NCI-H345 treated with DMSO at 0.1 percent for 48 hours (cell line): ENCODE measurements at regions not wholly inside any gene's neighbourhood (a gene's known extent, or its start where the extent isn't known, plus 50 kb on each side); places are given as distances from the start of the nearest gene placed in this dataset.

ENCODE experiments used
- DNase-seq: peaks from one replicate; lab custom pipeline; 2025; ENCODE audit not compliant: unreplicated experiment; lab: John Stamatoyannopoulos, UW

DNA sequence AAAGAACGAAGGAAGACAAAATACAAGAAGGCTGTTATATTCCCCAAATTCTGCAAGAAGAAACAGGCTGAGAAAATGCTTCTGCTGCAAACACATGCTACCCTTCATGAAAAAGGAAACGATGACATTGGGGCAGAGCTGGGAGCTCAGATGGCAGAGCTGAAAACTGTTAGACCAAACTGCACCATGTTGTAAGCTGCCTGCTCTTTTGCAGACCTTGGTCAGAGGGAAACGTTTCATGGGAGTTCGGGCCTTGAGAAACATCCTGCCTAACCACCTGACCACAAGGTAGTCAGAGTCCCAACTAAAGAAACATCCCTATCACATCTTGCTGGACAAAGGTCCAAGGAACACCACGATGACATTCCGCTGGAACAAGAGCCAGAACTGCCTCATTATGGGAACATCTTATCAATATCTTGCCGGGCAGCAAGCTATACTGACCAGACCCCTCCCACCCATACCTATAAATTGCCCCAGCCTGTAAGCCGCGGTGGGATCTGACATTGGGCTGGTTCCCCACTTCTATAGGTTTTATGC lies 110.7 kb upstream of the CTSC start:
- DNase-seq: no peak

- DNase-seq: no peak
These were observed 109.7 kb upstream of the CTSC start for GRCh38 chr11:88447281-88447680.

DNA sequence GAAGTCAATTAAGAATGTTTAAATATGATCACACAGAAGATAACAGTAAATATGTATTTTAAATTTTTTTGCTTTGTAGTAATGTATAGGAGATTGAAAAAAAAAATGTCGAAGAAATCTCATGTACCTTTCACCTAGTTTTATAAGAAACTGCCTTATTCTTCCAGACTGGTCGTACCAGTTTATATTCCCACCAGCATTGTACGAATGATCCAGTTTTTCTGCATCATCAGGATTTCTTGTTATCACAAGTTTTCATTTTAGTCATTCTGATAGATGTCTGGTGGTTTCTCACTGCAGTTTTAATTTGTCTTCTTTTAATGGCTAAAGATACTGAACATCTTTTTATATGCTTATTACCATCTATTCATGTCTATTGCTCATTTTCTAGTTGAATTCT lies 101.8 kb upstream of the CTSC start:
- DNase-seq: no peak

- DNase-seq: no peak
These were observed 101.2 kb upstream of the CTSC start for GRCh38 chr11:88438721-88439120.

- no peak for DNase-seq
These were observed 97.9 kb upstream of the CTSC start for GRCh38 chr11:88435415-88435814.

DNA sequence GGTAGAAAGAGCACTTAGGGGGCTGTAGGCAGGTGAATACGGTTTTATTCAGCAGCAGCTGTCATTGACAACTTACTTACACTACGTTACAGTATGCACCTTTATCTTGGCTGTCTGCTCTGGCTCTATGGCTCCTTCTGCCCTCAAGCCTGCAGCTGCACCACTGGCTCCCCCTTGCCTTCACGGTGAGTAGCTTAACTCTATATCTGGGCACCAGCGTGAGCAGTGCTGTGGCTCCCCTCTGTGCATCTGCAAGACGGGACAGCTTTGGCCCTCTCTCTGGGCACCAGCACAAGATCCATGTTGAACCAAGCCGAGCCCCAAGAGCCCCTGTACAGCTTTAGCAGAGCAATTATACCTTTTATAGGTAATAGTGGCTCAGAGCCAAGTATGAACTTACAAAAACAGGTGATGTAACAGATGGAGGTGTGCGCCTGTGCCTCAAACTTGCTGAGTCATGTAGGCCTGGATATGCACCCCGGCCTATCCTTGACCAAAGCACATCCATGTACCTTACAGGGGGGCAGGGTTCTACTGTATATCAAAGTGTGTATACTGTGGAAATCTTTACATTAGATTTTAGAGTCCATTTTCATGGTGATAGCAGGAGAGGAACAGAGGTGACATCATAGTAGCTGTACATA lies 96.9 kb upstream of the CTSC start:
- no peak for DNase-seq

GRCh38 chr11:88433536-88434230 lies 96.1 kb upstream of the CTSC start:
- no peak for DNase-seq

DNA sequence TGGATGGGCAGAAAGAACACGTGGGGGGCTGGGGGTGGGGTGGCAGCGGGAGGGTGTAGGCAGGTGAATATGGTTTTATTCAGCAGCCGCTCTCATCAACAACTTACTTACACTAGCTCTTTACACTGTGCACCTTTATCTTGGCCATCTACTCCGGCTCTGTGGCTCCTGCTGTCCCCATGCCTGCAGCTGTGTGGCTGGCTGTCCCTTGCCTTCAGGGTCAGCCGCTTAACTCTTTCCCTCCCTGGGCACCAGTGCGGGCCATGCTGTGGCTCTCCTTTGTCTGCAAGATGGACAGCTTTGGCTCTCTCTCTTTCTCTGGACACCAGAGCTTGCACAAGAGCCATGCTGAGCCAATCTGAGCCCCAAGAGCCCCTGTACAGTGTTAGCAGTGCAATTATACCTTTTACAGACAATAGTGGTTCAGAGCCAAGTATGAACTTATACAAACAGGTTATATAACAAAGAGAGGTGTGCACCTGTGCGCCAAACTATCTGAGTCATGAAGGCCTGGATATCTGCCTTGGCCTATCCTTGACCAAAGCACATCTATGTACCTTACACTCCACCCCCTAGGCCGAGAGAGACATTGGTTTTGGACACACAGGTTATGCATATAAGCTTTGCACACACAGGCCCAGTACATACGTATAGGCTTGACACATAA lies 94.3 kb upstream of the CTSC start:
- DNase-seq: no peak

DNA sequence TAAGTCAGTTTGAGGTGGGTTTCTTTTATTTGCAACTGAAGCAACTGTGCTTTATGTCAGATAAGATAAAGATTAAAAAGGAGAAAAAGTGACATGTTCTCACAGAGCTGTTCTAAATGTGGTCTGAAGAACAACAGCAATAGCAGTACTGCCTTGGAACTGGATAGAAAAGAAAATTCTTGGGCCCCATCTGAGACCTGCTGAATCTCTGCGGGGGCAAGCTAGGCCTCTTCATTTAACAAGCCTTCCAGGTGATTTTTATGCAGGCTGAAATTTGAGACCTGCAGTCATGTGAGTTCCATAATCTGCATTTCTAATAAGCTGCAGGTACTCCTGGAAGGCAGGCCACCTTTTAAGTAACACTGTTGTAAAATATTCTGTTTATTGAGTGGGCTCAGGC lies 91.4 kb upstream of the CTSC start:
- DNase-seq: no peak

DNA sequence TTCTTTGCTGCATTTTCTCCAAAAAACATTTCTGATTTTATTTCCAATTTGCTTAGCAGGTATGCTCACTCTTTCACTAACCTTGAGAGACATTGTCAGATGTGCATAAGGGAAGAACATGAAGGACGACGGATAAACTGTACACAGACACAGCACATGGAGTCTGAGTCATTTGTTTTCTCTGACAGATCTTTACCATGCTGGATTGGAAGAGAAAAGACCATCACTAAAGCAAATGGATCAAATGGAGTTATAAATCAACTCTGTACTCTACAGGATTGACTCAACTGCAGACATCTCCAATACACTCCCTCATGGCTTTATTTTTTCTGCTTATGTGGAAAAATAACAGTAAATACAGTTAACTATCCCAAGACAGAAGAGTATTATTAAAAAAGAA lies 90.2 kb upstream of the CTSC start:
- DNase-seq: no peak

DNA sequence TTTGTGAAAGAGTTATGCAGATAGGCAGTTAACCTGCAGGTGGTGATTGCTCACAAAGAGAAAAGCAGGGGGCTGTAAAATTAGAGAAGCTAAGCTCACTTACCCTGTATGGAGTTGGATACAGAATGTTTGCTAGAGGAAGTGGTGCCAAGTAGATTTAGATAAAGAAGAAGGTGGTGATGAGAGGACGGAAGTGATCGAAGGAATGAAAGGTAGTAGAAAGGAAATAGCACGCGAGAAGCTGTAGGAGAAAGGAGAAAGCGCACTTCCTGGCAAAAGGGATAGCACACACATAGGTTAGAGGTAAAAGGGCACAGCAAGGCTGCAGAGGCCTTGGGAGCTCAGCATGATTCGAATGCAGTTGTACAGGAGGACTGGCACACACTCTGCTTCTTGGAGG lies 87.3 kb upstream of the CTSC start:
- DNase-seq: no peak

DNA sequence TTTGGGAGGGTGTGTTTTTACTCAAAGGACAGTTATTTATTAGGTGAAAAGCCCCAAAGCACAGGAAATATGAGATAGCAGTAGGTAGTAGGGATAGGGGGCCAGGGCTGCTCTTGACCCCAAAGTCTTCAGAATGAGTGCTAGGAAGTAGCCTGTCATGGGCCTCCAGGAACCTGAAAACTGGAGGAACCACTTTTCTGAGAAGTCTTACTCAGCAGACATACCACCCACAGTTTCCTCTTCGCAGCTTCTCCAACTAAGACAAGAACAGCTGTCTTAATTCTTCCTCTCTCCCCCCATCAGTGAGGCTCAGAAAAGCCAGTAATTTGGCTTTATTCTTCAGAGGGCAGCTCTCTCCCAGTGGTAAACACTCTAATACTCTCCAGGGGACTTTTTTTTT lies 84.0 kb upstream of the CTSC start:
- no peak for DNase-seq

DNA sequence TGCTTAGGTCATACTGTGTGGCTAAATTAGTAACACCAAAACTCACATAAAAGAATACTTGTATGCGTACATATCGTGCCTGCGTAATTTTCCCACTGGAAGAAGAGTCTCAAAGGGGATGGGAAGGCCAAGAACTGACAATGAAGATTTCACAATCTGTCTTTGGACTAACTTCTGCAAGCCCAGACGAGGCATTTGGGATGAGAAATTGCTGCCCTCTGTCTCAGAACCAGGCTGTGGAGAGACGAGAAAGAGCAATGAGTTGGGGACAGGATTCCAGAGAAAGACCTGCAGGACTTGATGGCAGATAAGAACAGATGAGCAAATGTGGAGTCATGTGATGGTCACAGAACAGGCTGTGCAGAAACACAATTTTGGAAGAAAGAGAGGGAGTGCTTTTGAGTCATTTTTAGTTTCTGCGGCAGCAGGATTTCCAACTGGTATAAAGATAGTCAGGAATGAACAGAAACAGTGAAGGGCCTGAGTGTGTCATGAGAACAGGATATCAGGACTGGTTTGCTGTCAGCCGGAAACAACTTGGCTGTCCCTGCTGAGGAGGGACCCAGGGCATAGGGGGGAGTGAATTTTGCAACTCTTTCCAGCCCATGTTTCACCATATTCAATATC lies 82.7 kb upstream of the CTSC start:
- no peak for DNase-seq

- peak; percentile 75 for DNase-seq
These were observed 81.0 kb upstream of the CTSC start for GRCh38 chr11:88418508-88418907.

DNA sequence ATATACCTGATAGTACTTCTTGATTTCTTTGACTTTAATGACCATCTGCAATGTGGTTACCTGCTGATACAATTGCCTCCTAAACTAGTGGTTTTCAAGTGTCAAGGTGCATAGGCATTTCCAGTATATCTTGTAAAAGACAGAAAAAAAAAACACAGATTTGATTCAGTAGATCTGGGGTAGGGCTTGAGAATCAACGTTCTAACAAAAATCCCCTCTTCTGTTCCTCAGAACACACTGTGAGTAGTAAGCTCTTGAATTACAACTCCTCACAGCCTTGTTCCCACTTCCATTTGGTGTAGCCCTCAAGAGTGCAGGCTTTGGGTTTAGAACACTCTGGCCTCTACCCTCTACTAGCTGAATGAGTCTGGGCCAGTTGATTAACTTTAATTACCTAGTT lies 78.0 kb upstream of the CTSC start:
- no peak for DNase-seq

DNA sequence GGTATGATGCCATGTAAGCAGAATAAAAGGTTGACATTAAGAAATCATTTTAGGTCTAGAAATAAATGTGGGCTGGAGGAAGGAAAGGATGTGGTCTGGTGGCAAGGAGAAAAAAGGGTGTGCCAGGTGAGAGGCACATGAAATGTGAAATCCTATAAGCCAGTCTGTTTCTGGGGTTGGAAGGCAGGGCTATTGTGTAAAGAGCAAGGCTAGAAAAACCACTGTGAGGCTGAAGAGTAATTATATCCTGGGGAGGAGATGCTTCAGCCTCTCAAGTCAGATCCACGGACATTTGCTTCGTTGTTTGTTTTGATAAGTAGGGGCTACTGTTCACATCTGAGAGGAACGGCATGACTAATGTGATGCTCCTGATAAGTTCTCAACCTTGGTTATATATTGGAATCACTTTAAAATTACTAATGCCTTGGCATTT lies 77.5 kb upstream of the CTSC start:
- DNase-seq: no peak

- DNase-seq: peak; percentile 19
These were observed 76.9 kb upstream of the CTSC start for GRCh38 chr11:88414385-88414861.

GRCh38 chr11:88411265-88411664 lies 73.7 kb upstream of the CTSC start:
- no peak for DNase-seq

- no peak for DNase-seq
These were observed 73.1 kb upstream of the CTSC start for GRCh38 chr11:88410656-88411055.

DNA sequence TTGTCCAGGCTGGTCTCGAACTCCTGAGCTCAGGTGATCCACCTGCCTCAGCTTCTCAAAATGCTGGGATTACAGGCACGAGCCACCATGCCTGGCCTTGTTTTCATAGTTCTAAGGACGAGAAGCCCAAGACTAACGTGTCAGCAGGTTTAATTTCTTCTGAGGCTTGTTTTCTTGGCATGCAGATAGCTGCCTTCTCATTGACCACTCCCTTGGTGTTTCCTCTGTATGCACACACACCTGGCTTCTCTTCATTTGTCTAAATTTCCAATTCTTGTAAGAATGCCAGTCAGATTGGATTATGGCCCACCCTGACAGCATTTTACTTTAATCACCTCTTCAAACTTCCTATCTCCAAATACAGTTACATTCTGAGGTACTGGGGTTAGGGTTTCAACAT lies 72.5 kb upstream of the CTSC start:
- no peak for DNase-seq

DNA sequence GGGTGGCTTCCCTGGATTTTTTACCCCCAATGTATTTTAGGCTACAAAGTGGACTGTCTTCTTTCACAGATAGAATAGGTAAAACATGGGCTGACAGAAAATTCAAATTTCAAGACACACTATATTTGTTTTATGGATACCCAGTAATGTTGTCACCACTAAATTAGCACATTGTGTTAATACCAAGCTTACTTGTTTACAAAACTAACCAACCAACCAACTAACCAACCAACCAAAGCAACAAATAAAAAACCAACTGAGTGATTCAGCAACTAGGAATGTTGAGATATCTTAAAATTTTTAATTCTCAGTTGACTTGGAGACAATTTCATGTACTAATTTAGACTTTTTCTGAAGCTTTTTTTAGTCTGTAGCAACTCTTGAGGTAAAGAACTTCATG lies 69.3 kb upstream of the CTSC start:
- DNase-seq: no peak

GRCh38 chr11:88405853-88406252 lies 68.3 kb upstream of the CTSC start:
- DNase-seq: no peak
